Neural progenitor cell (in vitro differentiated cells): ENCODE measurements at regions not wholly inside any gene's neighbourhood (a gene's known extent, or its start where the extent isn't known, plus 50 kb on each side); places are given as distances from the start of the nearest gene placed in this dataset.

Experiments
- CTCF ChIP-seq: fragments of 200-600 bp; sonication (generic); IDR thresholded peaks from 2 replicates; pipeline ENCODE4 v1.5.1; 2017; ENCODE audit warnings: antibody characterized with exemption, mild to moderate bottlenecking
- EZH2 ChIP-seq: fragments of 200-600 bp; sonication (generic); IDR thresholded peaks from 2 replicates; pipeline ENCODE4 v1.6.1; 2017; ENCODE audit warnings: antibody characterized with exemption, mild to moderate bottlenecking, moderate library complexity

- TF ChIP-seq EZH2 (no peak), CTCF (no peak)
Measured at GRCh38 chr16:17692484-17692883, 221.7 kb upstream of the XYLT1 start.
